ENCODE measurements at regions not wholly inside any gene's neighbourhood (a gene's known extent, or its start where the extent isn't known, plus 50 kb on each side); places are given as distances from the start of the nearest gene placed in this dataset.

GRCh38 chr15:94119923-94120775 is 111.2 kb upstream of the MCTP2 start:
- H3K4me1 ChIP-seq = peaks cover 0 to 5% of the 10 kb centered on the region in 2 donors
- H3K9me3 ChIP-seq = no peaks in the 10 kb centered on the region
- no peaks in the 10 kb centered on the region for H3K27me3 ChIP-seq
- H3K27ac ChIP-seq = peak overlapping the region; percentile 59 to 73
- peak overlapping the region in 1 of 2 donors; percentile 20 for H3K4me3 ChIP-seq
- peak; percentile 80 to 88 (median 83) for TF ChIP-seq CTCF (IDR thresholded peaks at IDR 0.05)
- intact Hi-C loops (cut with DNase I) = loop anchor here (2.0 kb wide), 3 partner anchors 123 to 1089 kb away; no protein-coding TSS in a partner anchor
- DNase-seq (ENCODE audit: low spot score in 2 of 2) = peak in 1 of 2 donors; percentile 77
- no peaks in the 10 kb centered on the region for H3K36me3 ChIP-seq

- DNase-seq (ENCODE audit: low spot score in 2 of 2) = no peak
- intact Hi-C loops (cut with DNase I) = no loop called here
- Histone ChIP-seq H3K4me3 (no peak overlapping the region), H3K4me1 (peaks cover 0 to 5% of the 10 kb centered on the region in 2 donors), H3K36me3 (no peaks in the 10 kb centered on the region), H3K9me3 (no peaks in the 10 kb centered on the region), H3K27ac (peak overlapping the region; percentile 46 to 55), H3K27me3 (no peaks in the 10 kb centered on the region)
- TF ChIP-seq CTCF (IDR thresholded peaks at IDR 0.05) = no peak
Observed at GRCh38 chr15:94119298-94119811, 112.0 kb upstream of the MCTP2 start.

- no peak for DNase-seq (ENCODE audit: low spot score in 2 of 2)
- no peaks in the 10 kb centered on the region for H3K36me3 ChIP-seq
- H3K9me3 ChIP-seq = no peaks in the 10 kb centered on the region
- H3K4me3 ChIP-seq = no peak overlapping the region
- TF ChIP-seq CTCF (IDR thresholded peaks at IDR 0.05) = no peak
- no peaks in the 10 kb centered on the region for H3K27me3 ChIP-seq
- H3K4me1 ChIP-seq = no peaks in the 10 kb centered on the region
- intact Hi-C loops (cut with DNase I) = no loop called here
- no peak overlapping the region for H3K27ac ChIP-seq
Observed at GRCh38 chr15:94110476-94111130, 120.8 kb upstream of the MCTP2 start.

GRCh38 chr15:94107652-94108051 is 123.7 kb upstream of the MCTP2 start:
- DNase-seq (ENCODE audit: low spot score in 2 of 2) = no peak
- no peaks in the 10 kb centered on the region for H3K36me3 ChIP-seq
- H3K27ac ChIP-seq = no peak overlapping the region
- H3K4me1 ChIP-seq = no peaks in the 10 kb centered on the region
- intact Hi-C loops (cut with DNase I) = no loop called here
- no peak overlapping the region for H3K4me3 ChIP-seq
- H3K27me3 ChIP-seq = no peaks in the 10 kb centered on the region
- TF ChIP-seq CTCF (IDR thresholded peaks at IDR 0.05) = no peak
- no peaks in the 10 kb centered on the region for H3K9me3 ChIP-seq

GRCh38 chr15:94105760-94106159 is 125.6 kb upstream of the MCTP2 start:
- Histone ChIP-seq H3K9me3 (no peaks in the 10 kb centered on the region), H3K4me1 (no peaks in the 10 kb centered on the region), H3K27ac (no peak overlapping the region), H3K27me3 (no peaks in the 10 kb centered on the region), H3K4me3 (no peak overlapping the region), H3K36me3 (no peaks in the 10 kb centered on the region)
- intact Hi-C loops (cut with DNase I) = no loop called here
- DNase-seq (ENCODE audit: low spot score in 2 of 2) = no peak
- TF ChIP-seq CTCF (IDR thresholded peaks at IDR 0.05) = no peak

Measured in ascending aorta (tissue), 2 donors.